SK-N-SH treated with all-trans-retinoic acid at 6 μM for 48 hours (cell line): ENCODE measurements at regions not wholly inside any gene's neighbourhood (a gene's known extent, or its start where the extent isn't known, plus 50 kb on each side); places are given as distances from the start of the nearest gene placed in this dataset.

Source experiments
- ATAC-seq: fragments of 200-7000 bp; cut with Tn5 transposase; 3 replicates; pipeline ENCODE4 v1.9.1; 2020; ENCODE audit warnings: mild to moderate bottlenecking, moderate library complexity
- BACH2 ChIP-seq: fragments of 250-450 bp; sonication (Bioruptor Pico); IDR thresholded peaks from 2 replicates; pipeline ENCODE4 v1.9.0; 2021; ENCODE audit warnings: mild to moderate bottlenecking, borderline replicate concordance
- CREB5 ChIP-seq: fragments of 250-450 bp; sonication (Bioruptor Pico); IDR thresholded peaks from 2 replicates; pipeline ENCODE4 v1.5.1; 2020; ENCODE audit warnings: low read depth, mild to moderate bottlenecking, moderate library complexity
- CSDC2 ChIP-seq: fragments of 250-450 bp; sonication (Bioruptor Pico); IDR thresholded peaks from 2 replicates; pipeline ENCODE4 v1.5.0; 2020; ENCODE audit warnings: mild to moderate bottlenecking, moderate library complexity
- CSRNP3 ChIP-seq: fragments of 250-450 bp; sonication (Bioruptor Pico); IDR thresholded peaks from 2 replicates; pipeline ENCODE4 v1.5.1; 2021; ENCODE audit warnings: mild to moderate bottlenecking, moderate library complexity
- ESRRG ChIP-seq: fragments of 250-450 bp; sonication (Bioruptor Pico); IDR thresholded peaks from 2 replicates; pipeline ENCODE4 v1.6.1; 2021; ENCODE audit warnings: mild to moderate bottlenecking
- ISL1 ChIP-seq: fragments of 250-450 bp; sonication (Bioruptor Pico); IDR thresholded peaks from 2 replicates; pipeline ENCODE4 v2.1.2; 2022; ENCODE audit warnings: mild to moderate bottlenecking, moderate library complexity
- OSR1 ChIP-seq: fragments of 250-450 bp; sonication (Bioruptor Pico); IDR thresholded peaks from 2 replicates; pipeline ENCODE4 v1.8.0; 2022; ENCODE audit warnings: moderate library complexity, mild to moderate bottlenecking, inconsistent platforms
- PATZ1 ChIP-seq: fragments of 250-450 bp; sonication (Bioruptor Pico); IDR thresholded peaks from 2 replicates; pipeline ENCODE4 v1.8.0; 2020; ENCODE audit warnings: mild to moderate bottlenecking, moderate library complexity, borderline replicate concordance
- POU6F1 ChIP-seq: fragments of 250-450 bp; sonication (Bioruptor Pico); IDR thresholded peaks from 2 replicates; pipeline ENCODE4 v1.8.0; 2021; ENCODE audit warnings: low read depth, mild to moderate bottlenecking, moderate library complexity, borderline replicate concordance
- PPARA ChIP-seq: fragments of 250-450 bp; sonication (Bioruptor Pico); IDR thresholded peaks from 2 replicates; pipeline ENCODE4 v1.5.0; 2020; ENCODE audit warnings: mild to moderate bottlenecking, borderline replicate concordance
- RARB ChIP-seq: fragments of 250-450 bp; sonication (Bioruptor Pico); IDR thresholded peaks from 2 replicates; pipeline ENCODE4 v1.8.0; 2021; ENCODE audit warnings: mild to moderate bottlenecking, moderate library complexity
- TCF4 ChIP-seq: fragments of 250-450 bp; sonication (Bioruptor Pico); IDR thresholded peaks from 2 replicates; pipeline ENCODE4 v1.8.0; 2021; ENCODE audit warnings: mild to moderate bottlenecking, moderate library complexity, borderline replicate concordance
- TOX ChIP-seq: fragments of 250-450 bp; sonication (Bioruptor Pico); IDR thresholded peaks from 2 replicates; pipeline ENCODE4 v1.8.0; 2021; ENCODE audit warnings: mild to moderate bottlenecking, moderate library complexity, borderline replicate concordance
- ZC3H10 ChIP-seq: fragments of 250-450 bp; sonication (Bioruptor Pico); IDR thresholded peaks from 2 replicates; pipeline ENCODE4 v1.5.1; 2021; ENCODE audit warnings: mild to moderate bottlenecking, moderate library complexity
- ZFP3 ChIP-seq: fragments of 250-450 bp; sonication (Bioruptor Pico); IDR thresholded peaks from 2 replicates; pipeline ENCODE4 v1.5.0; 2020; ENCODE audit warnings: mild to moderate bottlenecking, moderate library complexity
- ZFP30 ChIP-seq: fragments of 450-650 bp; formaldehyde crosslinking; IDR thresholded peaks from 2 replicates; pipeline ENCODE4 v1.5.0; 2022; ENCODE audit warnings: mild to moderate bottlenecking, moderate library complexity
- ZNF70 ChIP-seq: fragments of 450-650 bp; formaldehyde crosslinking; IDR thresholded peaks from 2 replicates; pipeline ENCODE4 v1.5.0; 2020; ENCODE audit warnings: mild to moderate bottlenecking, moderate library complexity
- ZNF8 ChIP-seq: fragments of 450-650 bp; formaldehyde crosslinking; IDR thresholded peaks from 2 replicates; pipeline ENCODE4 v1.5.0; 2020; ENCODE audit warnings: mild to moderate bottlenecking, moderate library complexity

GRCh38 chr6:2478200-2478599, 232.8 kb upstream of the GMDS start:
- ATAC-seq = no peak
- no peak for TF ChIP-seq TOX (CRISPR knock-in tag)
- TF ChIP-seq ZFP3 (CRISPR knock-in tag) = no peak
- TF ChIP-seq TCF4 (CRISPR knock-in tag) = no peak
- no peak for TF ChIP-seq ZFP30 (CRISPR knock-in tag)
- TF ChIP-seq ZNF8 (CRISPR knock-in tag) = no peak
- TF ChIP-seq CSDC2 (CRISPR knock-in tag) = no peak
- TF ChIP-seq ESRRG (CRISPR knock-in tag) = no peak
- no peak for TF ChIP-seq POU6F1 (CRISPR knock-in tag)
- TF ChIP-seq, all 23 proteins: peak for 0

- ATAC-seq = no peak
- TF ChIP-seq ESRRG (CRISPR knock-in tag) (no peak), PATZ1 (CRISPR knock-in tag) (no peak)
Observed at GRCh38 chr6:2477666-2478065, 232.3 kb upstream of the GMDS start.

GRCh38 chr6:2477250-2477649, 231.8 kb upstream of the GMDS start:
- no peak for TF ChIP-seq TOX (CRISPR knock-in tag)
- TF ChIP-seq ZNF70 (CRISPR knock-in tag) = no peak
- TF ChIP-seq PPARA (CRISPR knock-in tag) = no peak
- TF ChIP-seq CSRNP3 (CRISPR knock-in tag) = no peak
- TF ChIP-seq POU6F1 (CRISPR knock-in tag) = no peak
- TF ChIP-seq OSR1 (CRISPR knock-in tag) = no peak
- no peak for TF ChIP-seq CREB5 (CRISPR knock-in tag)
- no peak for TF ChIP-seq ESRRG (CRISPR knock-in tag)
- no peak for TF ChIP-seq PATZ1 (CRISPR knock-in tag)
- TF ChIP-seq ISL1 (CRISPR knock-in tag) = no peak

GRCh38 chr6:2476376-2476775, 231.0 kb upstream of the GMDS start:
- ATAC-seq = no peak
- no peak for TF ChIP-seq ESRRG (CRISPR knock-in tag)
- TF ChIP-seq, all 23 proteins: peak for 0

More at GRCh38 chr6:2477250-2477649, 231.8 kb upstream of the GMDS start:
- no peak for ATAC-seq

- ATAC-seq = no peak
Observed at GRCh38 chr6:2471472-2471871, 226.1 kb upstream of the GMDS start.

More at GRCh38 chr6:2471472-2471871, 226.1 kb upstream of the GMDS start:
- TF ChIP-seq ZNF8 (CRISPR knock-in tag) (no peak), BACH2 (no peak), ZFP30 (CRISPR knock-in tag) (no peak), CSRNP3 (CRISPR knock-in tag) (no peak), CSDC2 (CRISPR knock-in tag) (no peak), ZC3H10 (CRISPR knock-in tag) (no peak), RARB (CRISPR knock-in tag) (no peak), ESRRG (CRISPR knock-in tag) (no peak), ZFP3 (CRISPR knock-in tag) (no peak)
- TF ChIP-seq, all 23 proteins: peak for 0
